SJSA1 (cell line): ENCODE measurements at regions not wholly inside any gene's neighbourhood (a gene's known extent, or its start where the extent isn't known, plus 50 kb on each side); places are given as distances from the start of the nearest gene placed in this dataset.

ENCODE experiments used
- DNase-seq, 2 experiments: peaks; one replicate each; pipeline ENCODE4 v3.0.0-alpha.2; 2015 to 2020; ENCODE audit warnings: low spot score in 2 of 2, low read depth in 1 of 2
- H3K27ac ChIP-seq: fragments of 250-450 bp; sonication (Bioruptor Pico); 2 replicates; pipeline ENCODE4 v1.5.1; 2020; ENCODE audit warnings: mild to moderate bottlenecking, moderate library complexity
- H3K27me3 ChIP-seq: fragments of 250-450 bp; sonication (Bioruptor Pico); replicated peaks from 2 replicates; pipeline ENCODE4 v1.5.1; 2020; ENCODE audit warnings: mild to moderate bottlenecking, moderate library complexity
- H3K36me3 ChIP-seq: fragments of 250-450 bp; sonication (Bioruptor Pico); 2 replicates; pipeline ENCODE4 v1.5.1; 2020; ENCODE audit warnings: mild to moderate bottlenecking
- H3K4me1 ChIP-seq: fragments of 250-450 bp; sonication (Bioruptor Pico); replicated peaks from 2 replicates; pipeline ENCODE4 v1.6.1; 2021; ENCODE audit warnings: mild to moderate bottlenecking
- H3K4me3 ChIP-seq: fragments of 250-450 bp; sonication (Bioruptor Pico); 2 replicates; pipeline ENCODE4 v1.5.1; 2020; ENCODE audit warnings: mild to moderate bottlenecking
- H3K9me3 ChIP-seq: fragments of 250-450 bp; sonication (Bioruptor Pico); replicated peaks from 2 replicates; pipeline ENCODE4 v1.5.1; 2020; ENCODE audit warnings: mild to moderate bottlenecking

DNA sequence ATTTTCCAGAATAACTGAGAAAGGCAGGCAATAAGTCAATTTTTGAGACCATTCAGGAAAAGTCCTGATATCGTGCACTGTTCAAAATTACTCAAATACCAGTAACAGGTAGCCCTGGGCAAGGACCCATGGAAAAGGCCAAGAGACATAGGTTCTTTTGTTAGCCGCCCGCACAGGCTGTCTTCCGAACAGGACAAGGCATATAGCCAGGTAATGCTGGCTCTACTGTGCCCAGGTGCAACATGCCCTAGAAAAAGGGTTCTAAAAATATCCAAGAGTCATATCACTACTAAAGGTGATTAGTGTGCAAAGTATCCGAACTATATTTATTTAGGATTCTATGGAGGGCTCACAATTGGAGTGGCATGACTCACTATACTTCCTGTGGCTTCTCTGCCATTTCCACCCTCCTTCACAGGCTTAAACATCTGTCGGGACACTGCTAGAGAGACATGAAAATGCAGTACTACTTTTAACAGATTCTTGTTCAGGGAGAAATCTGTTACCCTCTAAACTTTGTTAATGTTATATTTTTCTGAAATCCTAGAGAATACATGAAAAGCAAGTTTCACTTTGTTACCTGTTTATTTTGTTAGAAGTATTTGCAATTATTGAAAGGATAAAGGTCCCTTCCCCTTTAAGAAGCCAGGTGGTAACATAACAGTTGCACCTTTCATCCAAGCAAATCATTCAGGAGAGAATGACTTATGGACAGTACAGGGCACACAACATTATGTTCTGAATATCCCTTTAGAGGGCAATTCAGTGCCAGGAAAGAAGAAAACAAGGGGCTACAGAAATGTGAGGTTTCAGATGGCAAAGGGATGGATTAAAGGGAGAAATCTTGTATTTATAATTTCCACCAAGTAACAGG is 293.3 kb upstream of the THBS1 start:
- Histone ChIP-seq H3K4me1 (peaks cover 58% of the 10 kb centered on the region), H3K4me3 (no peak overlapping the region), H3K36me3 (no peaks in the 10 kb centered on the region), H3K27me3 (no peaks in the 10 kb centered on the region), H3K9me3 (no peaks in the 10 kb centered on the region), H3K27ac (peak overlapping the region; percentile 39)
- peak in 1 of 2 experiments; percentile 66 for DNase-seq

DNA sequence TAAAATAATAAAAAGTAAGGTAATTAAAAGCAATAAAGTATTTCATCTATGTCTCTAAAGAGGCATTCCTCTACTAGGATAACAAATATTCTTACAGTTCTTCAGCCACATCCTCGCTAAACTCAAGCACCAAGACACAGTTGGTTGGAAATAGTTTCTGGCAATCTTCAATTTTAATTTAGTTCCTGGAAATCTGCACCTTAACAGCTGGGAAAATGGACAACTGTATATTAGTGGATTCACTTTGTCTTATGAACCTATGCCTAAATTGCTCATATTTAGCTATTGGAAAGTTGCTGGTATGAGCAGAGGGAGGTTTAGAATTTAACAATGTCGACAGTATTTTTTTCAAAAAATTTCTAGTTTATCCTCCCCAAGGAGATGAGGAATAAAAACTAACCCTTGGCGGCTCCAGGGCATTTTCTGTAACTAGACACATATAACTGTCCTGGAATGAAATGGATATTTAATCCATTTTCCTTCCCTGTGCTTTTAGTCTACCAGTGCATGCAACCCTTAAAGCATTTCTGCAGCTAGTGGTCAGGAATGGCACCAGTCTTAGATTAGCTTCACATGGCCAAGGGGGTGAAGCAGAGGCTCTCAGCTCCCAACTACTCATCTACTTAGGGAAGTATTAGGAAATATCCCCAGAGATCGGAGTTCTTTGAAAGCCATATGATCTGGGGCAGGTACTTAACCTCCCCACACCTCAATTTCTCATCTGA is 290.0 kb upstream of the THBS1 start:
- Histone ChIP-seq H3K27me3 (no peaks in the 10 kb centered on the region), H3K9me3 (no peaks in the 10 kb centered on the region), H3K4me1 (peaks cover 25% of the 10 kb centered on the region), H3K27ac (no peak overlapping the region), H3K36me3 (no peaks in the 10 kb centered on the region), H3K4me3 (no peak overlapping the region)
- no peak for DNase-seq

DNA sequence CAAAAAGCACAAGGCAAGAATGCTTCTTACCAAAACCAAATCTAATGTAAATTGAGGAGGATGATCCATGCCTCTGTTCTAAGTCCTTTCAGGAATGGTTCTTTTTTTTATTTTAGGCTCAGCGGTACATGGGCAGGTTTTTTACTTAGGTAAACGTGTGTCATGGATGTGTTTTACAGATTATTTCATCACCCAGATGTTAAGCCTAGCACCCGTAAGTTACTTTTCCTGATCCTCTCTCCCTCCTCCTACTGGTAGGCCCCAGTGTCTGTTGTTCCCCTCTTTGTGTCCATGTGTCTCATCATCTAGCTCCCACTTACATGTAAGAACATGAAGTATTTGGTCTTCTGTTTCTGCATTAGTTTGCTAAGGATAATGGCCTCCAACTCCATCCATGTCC is 289.2 kb upstream of the THBS1 start:
- H3K27ac ChIP-seq, result no peak overlapping the region
- H3K4me1 ChIP-seq, result peaks cover 17% of the 10 kb centered on the region
- H3K36me3 ChIP-seq, result no peaks in the 10 kb centered on the region
- no peaks in the 10 kb centered on the region for H3K9me3 ChIP-seq
- no peak overlapping the region for H3K4me3 ChIP-seq
- no peak for DNase-seq
- H3K27me3 ChIP-seq, result no peaks in the 10 kb centered on the region

DNA sequence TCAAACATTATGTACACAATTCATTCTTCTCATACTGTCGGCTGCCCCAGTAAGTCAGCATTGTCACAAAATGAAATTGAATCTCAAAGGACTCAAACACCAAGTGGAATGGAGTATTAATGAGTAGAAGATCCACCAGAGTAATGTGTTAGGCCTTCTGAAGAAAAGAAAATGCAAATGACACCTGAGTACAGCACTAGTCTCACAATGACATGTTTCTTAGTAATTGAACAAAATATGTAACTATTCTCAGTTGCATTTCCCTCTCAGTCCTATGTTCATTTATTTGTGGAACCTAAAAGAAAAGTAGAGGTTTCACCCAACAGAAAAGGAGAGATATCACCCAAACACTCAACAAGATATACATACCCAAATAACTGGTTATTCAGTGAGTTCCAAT is 283.9 kb upstream of the THBS1 start:
- no peaks in the 10 kb centered on the region for H3K36me3 ChIP-seq
- DNase-seq, result no peak
- no peak overlapping the region for H3K4me3 ChIP-seq
- no peak overlapping the region for H3K27ac ChIP-seq
- peaks cover 28% of the 10 kb centered on the region for H3K4me1 ChIP-seq
- no peaks in the 10 kb centered on the region for H3K27me3 ChIP-seq
- H3K9me3 ChIP-seq, result no peaks in the 10 kb centered on the region

DNA sequence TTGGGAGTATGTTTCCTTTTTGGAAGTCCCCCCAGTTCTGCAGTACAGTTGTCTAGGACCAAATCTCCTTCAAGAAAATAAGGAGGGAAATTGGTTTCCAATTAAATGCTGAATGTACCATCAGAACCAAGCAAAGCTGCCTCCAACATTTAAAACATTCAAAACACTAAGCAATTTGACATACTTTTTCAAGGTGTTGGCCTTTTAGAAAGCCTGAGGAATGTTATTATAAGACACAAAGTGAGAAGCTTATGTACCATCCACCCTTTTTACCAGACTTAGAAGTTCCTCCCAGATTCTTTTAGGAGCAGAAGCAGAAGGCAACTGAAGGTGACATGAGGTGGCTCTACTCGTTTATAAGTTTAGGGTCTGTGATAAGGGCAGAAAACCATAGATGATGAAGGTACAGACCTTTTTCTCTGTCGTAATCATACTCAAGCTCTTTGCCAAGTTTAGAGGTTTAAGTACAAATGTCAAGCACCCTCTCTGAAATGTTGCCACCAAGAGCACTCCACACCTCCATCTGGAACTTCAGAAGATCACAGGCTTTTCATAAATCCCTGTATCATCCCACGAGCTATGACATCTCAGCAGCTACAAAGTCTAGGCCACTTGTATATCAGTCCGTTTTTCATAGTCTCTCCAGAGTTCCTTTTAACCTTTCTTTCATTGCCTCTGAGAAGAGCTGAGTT is 282.5 kb upstream of the THBS1 start:
- no peak for DNase-seq
- Histone ChIP-seq H3K4me3 (no peak overlapping the region), H3K9me3 (no peaks in the 10 kb centered on the region), H3K27ac (no peak overlapping the region), H3K4me1 (peaks cover 42% of the 10 kb centered on the region), H3K27me3 (no peaks in the 10 kb centered on the region), H3K36me3 (no peaks in the 10 kb centered on the region)

DNA sequence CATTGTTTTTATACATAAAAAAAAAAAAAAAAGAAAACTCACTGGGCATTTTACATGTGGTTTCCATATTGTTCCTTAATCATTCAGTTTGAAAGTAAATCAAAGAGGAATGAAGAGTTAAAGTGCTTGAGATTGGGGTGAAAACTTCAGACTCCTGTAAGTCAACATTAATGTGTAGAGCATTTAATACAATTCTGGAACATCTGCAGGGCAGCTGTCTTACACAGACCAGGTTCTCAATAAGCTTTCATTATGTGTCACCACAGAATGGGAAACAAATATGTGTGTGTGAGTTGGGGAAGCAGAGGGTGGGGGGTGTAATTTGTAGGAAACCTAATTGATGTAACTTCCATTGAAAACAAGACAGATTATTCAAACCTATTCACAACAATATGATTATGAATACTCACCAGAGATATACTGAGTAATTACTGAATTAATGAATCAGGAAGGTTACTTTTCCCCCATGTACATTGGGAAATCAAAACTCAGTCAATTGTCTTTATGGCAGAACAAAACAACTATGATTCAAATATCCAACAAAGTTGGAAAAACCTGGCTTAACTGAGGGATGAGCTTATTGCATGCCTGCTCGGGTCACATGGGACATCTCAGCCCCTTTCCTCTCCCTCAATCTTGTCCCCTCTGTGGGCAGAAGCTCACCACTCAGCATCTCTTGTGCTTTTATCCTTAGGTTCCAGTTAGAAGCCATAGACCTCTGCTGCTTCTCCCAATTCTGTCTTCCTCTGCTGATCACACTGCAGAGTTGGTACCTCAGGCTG is 281.2 kb upstream of the THBS1 start:
- no peak for DNase-seq

DNA sequence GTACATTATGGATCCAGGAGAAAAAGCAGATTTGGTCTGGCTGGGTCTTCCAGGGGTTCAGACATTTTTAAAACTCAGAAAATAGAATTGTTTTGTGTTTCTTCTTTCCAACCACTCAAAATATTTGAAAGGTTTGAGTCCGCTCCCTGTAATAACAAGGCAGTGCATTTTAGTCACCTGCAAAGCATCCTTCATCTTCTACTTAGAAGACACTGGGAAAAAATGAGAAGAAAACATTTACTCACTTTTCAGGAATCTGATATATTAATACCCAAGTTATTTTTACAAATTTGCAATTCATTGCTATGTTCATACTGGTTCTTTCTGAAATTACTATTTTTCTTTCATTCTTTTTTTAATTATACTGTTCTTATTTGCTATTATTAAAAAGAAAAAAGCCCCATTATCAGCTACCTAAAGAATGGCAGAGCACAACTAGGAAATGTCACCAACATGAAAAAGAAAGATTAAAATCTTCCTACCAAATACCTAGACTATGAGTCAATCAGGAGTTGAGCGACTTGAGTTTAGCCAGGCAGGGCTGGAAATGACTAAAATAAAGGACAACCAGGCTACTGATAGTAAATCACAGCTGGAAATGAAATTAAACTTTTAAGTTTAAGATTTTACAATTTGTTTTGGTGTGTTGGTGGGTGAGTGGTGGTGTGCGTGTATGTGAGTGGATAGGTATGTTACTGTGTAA is 280.3 kb upstream of the THBS1 start:
- H3K36me3 ChIP-seq, result no peaks in the 10 kb centered on the region
- H3K9me3 ChIP-seq, result no peaks in the 10 kb centered on the region
- peak; percentile 54 to 68 for DNase-seq
- peaks cover 52% of the 10 kb centered on the region for H3K4me1 ChIP-seq
- no peak overlapping the region for H3K4me3 ChIP-seq
- no peaks in the 10 kb centered on the region for H3K27me3 ChIP-seq
- peak overlapping the region; percentile 58 for H3K27ac ChIP-seq

More for the DNA sequence above, 281.2 kb upstream of the THBS1 start:
- Histone ChIP-seq H3K4me3 (no peak overlapping the region), H3K27ac (peak overlapping the region; percentile 58), H3K9me3 (no peaks in the 10 kb centered on the region), H3K36me3 (no peaks in the 10 kb centered on the region), H3K27me3 (no peaks in the 10 kb centered on the region), H3K4me1 (peaks cover 50% of the 10 kb centered on the region)

DNA sequence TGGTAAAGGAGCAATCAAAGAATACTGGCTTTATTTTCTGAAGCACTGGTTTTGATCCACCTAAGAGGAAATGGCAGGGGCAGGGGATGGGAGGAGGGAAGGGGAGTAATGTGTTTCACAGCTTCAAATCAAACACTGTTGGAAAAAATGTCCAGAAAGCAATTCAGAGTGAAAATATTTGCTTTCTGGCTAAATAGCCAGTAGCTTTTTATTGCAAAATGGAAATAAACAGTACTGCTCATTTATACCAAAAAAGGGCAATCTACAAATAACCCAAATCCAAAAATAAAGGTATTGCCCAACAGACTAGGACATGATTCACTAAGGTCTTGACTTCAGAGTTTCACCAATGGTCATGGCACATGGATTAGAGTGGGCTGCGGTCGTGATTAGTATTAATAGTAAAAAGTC is 279.3 kb upstream of the THBS1 start:
- no peaks in the 10 kb centered on the region for H3K36me3 ChIP-seq
- H3K27ac ChIP-seq, result peak overlapping the region; percentile 58
- no peaks in the 10 kb centered on the region for H3K27me3 ChIP-seq
- no peak overlapping the region for H3K4me3 ChIP-seq
- peaks cover 52% of the 10 kb centered on the region for H3K4me1 ChIP-seq
- 0 out of 2 replicates have a peak, but pooled peaks cover 2% of the 10 kb centered on the region for H3K9me3 ChIP-seq
- peak in 1 of 2 experiments; percentile 34 for DNase-seq

DNA sequence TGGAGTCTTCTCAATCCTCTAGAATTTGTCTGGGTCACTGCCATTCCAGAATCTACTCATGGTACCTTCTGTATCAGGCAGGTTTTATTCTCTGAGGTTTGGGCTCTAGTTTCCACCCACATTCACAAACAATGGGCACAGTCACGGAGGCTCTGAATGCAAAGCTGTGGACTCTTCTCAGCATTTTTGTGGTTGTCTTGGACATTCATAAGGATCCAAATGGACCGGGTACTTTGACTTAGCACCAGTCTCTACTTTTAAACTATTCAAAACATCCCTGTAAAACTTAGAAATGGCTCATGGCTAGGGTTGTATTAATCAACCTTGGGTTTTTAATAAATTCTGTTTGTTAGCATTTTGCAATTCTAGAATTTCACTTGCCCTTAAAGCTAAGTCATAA is 277.9 kb upstream of the THBS1 start:
- Histone ChIP-seq H3K27me3 (no peaks in the 10 kb centered on the region), H3K27ac (no peak overlapping the region), H3K36me3 (no peaks in the 10 kb centered on the region), H3K4me3 (no peak overlapping the region), H3K4me1 (peaks cover 52% of the 10 kb centered on the region), H3K9me3 (0 out of 2 replicates have a peak, but pooled peaks cover 2% of the 10 kb centered on the region)
- DNase-seq, result no peak

DNA sequence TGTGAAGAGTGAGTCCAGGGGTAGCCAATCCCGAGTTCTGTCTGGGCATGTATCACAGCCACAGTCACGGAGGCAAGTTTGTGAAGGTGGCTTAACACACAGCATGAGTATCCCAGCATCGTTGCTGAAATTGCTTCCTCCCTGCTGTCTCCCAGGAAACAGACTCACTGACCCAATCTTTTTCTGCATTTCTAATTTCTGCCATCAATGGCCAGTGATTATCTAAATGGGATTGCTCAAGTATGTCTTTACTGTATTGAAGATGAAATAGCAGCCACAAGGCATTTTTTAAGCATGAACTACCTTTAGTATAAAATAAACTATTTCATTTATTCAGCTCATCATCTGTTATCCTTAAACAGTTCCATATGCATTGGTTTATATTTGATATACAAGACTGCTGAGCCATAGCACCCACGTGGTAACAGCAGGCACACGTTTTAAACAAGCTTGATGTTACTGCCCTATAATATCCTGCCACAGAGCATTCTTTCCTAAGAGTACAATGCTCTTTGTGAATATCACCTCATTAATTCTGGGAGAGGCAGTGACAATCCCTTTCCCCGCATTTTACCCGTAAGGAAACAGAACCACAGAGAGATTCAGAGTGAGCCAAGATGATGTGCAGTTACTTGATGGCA is 276.6 kb upstream of the THBS1 start:
- Histone ChIP-seq H3K4me1 (peaks cover 51% of the 10 kb centered on the region), H3K27ac (no peak overlapping the region), H3K9me3 (0 out of 2 replicates have a peak, but pooled peaks cover 2% of the 10 kb centered on the region), H3K4me3 (no peak overlapping the region), H3K36me3 (no peaks in the 10 kb centered on the region), H3K27me3 (no peaks in the 10 kb centered on the region)
- DNase-seq, result no peak

DNA sequence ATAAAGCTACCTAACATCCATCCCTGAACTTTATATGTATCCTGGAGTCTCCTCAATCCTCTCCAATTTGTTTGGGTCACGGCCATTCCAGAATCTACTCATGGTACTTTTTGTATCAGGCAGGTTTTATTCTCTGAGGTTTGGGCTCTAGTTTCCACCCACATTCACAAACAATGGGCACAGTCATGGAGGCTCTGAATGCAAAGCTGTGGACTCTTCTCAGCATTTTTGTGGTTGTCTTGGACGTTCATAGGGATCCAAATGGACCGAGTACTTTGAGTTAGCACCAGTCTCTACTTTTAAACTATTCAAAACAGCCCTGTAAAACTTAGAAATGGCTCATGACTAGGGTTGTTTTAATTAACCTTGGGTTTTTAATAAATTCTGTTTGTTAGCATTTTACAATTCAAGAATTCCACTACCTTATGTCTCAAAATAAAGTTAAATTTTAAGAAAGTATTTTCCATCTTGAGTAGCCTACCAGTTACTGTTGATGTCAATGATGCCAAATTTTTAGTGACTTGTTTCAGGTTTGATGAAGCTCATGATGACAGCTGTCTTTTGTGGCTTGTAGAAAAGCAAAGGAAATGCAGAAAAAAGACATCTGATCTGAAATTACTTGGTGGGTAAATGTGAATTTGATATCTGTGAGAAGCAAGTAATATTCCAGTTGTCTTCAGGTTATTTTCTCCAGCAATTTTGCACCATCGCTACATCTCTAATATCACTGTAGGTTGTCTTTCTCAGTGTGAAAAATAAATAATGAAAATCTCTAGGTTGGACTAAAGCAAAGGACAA is 275.7 kb upstream of the THBS1 start:
- Histone ChIP-seq H3K36me3 (no peaks in the 10 kb centered on the region), H3K27me3 (no peaks in the 10 kb centered on the region), H3K4me1 (peaks cover 43% of the 10 kb centered on the region), H3K9me3 (0 out of 2 replicates have a peak, but pooled peaks cover 2% of the 10 kb centered on the region), H3K4me3 (no peak overlapping the region), H3K27ac (no peak overlapping the region)
- no peak for DNase-seq

DNA sequence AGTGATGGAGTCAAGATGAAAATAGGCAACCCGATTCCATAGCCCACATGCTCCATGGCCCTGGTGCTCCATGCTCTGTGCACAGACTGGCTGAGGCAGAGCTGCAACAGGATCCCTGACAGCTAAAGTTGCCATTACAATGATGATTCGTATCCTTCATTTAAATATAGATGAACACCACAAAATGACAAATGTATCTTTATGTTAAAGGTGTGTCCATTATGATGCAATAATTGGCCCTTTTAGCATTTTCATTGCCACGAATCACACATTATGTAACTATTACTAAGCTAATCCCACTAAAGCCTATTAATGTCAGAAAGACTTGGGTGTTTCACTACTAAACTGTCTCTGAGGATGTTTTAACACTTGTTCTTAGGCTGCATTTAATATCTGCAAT is 270.2 kb upstream of the THBS1 start:
- H3K27ac ChIP-seq, result no peak overlapping the region
- H3K9me3 ChIP-seq, result 0 out of 2 replicates have a peak, but pooled peaks cover 2% of the 10 kb centered on the region
- H3K4me1 ChIP-seq, result no peaks in the 10 kb centered on the region
- H3K4me3 ChIP-seq, result no peak overlapping the region
- H3K27me3 ChIP-seq, result no peaks in the 10 kb centered on the region
- DNase-seq, result no peak
- H3K36me3 ChIP-seq, result no peaks in the 10 kb centered on the region
